ENCODE measurements at regions not wholly inside any gene's neighbourhood (a gene's known extent, or its start where the extent isn't known, plus 50 kb on each side); places are given as distances from the start of the nearest gene placed in this dataset.

DNA sequence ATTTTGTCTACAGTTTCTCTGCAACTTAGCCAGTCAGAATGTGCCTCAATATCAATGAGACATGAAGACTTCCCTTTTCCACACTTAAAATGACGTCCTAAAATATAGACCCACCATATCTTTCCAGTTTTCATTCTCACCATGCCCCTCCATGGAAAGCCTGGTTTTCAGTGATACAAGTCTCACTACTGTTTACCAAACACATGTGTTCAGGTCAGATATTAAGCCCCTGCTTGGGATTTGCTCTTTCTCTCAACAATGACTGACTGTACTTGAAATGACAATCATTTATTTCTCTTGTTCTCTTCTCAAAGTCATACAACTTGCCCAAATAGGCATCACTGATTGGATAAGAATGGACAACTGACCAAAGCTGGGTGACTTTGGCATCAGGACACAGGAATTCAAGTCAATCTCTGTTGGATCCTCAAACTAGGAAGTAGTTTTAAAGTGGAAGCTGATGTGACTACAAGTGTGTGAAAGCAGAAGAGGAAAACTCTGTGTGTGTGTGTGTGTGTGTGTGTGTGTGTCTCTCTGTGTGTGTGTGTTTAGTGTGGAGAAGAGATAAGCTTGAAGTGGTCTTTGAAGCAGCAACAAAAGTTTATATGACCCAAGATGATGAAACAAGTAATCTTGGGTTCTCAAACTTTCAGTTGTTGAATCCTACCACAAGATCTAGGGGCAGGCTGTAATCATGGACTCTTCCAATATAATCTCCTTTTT is 217.4 kb upstream of the FGF13 start:
- Mint-ChIP-seq H3K9me3 (no peaks in the 10 kb centered on the region; the same call in 1 of the 2 replicates), H3K27ac (no peak overlapping the region), H3K36me3 (no peaks in the 10 kb centered on the region), H3K27me3 (ENCODE audit: low read depth) (no peaks in the 10 kb centered on the region), H3K4me1 (0 out of 2 replicates have a peak, but pooled peaks cover 3% of the 10 kb centered on the region), H3K4me3 (no peak overlapping the region)
- DNase-seq (ENCODE audit: low spot score) = no peak
- no peak for TF ChIP-seq NR2C2 (CRISPR knock-in tag; IDR thresholded peaks at IDR 0.05)
- TF ChIP-seq, protein P1, sequence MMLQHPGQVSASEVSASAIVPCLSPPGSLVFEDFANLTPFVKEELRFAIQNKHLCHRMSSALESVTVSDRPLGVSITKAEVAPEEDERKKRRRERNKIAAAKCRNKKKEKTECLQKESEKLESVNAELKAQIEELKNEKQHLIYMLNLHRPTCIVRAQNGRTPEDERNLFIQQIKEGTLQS (CRISPR knock-in tag; conservative IDR thresholded peaks at IDR 0.05) = no peak
- TF ChIP-seq, protein P2, sequence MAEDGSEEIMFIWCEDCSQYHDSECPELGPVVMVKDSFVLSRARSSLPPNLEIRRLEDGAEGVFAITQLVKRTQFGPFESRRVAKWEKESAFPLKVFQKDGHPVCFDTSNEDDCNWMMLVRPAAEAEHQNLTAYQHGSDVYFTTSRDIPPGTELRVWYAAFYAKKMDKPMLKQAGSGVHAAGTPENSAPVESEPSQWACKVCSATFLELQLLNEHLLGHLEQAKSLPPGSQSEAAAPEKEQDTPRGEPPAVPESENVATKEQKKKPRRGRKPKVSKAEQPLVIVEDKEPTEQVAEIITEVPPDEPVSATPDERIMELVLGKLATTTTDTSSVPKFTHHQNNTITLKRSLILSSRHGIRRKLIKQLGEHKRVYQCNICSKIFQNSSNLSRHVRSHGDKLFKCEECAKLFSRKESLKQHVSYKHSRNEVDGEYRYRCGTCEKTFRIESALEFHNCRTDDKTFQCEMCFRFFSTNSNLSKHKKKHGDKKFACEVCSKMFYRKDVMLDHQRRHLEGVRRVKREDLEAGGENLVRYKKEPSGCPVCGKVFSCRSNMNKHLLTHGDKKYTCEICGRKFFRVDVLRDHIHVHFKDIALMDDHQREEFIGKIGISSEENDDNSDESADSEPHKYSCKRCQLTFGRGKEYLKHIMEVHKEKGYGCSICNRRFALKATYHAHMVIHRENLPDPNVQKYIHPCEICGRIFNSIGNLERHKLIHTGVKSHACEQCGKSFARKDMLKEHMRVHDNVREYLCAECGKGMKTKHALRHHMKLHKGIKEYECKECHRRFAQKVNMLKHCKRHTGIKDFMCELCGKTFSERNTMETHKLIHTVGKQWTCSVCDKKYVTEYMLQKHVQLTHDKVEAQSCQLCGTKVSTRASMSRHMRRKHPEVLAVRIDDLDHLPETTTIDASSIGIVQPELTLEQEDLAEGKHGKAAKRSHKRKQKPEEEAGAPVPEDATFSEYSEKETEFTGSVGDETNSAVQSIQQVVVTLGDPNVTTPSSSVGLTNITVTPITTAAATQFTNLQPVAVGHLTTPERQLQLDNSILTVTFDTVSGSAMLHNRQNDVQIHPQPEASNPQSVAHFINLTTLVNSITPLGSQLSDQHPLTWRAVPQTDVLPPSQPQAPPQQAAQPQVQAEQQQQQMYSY (CRISPR knock-in tag; IDR thresholded peaks at IDR 0.05) = no peak
- no peak for TF ChIP-seq EMX1 (CRISPR knock-in tag; IDR thresholded peaks at IDR 0.05)
- TF ChIP-seq, protein P3, sequence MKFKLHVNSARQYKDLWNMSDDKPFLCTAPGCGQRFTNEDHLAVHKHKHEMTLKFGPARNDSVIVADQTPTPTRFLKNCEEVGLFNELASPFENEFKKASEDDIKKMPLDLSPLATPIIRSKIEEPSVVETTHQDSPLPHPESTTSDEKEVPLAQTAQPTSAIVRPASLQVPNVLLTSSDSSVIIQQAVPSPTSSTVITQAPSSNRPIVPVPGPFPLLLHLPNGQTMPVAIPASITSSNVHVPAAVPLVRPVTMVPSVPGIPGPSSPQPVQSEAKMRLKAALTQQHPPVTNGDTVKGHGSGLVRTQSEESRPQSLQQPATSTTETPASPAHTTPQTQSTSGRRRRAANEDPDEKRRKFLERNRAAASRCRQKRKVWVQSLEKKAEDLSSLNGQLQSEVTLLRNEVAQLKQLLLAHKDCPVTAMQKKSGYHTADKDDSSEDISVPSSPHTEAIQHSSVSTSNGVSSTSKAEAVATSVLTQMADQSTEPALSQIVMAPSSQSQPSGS (CRISPR knock-in tag; IDR thresholded peaks at IDR 0.05; ENCODE audit: borderline replicate concordance, low read depth) = no peak
- TF ChIP-seq JAZF1 (CRISPR knock-in tag; IDR thresholded peaks at IDR 0.05) = no peak
- TF ChIP-seq SMAD4 (CRISPR knock-in tag; IDR thresholded peaks at IDR 0.05) = no peak
- TF ChIP-seq FOXP1 (CRISPR knock-in tag; IDR thresholded peaks at IDR 0.05; ENCODE audit: borderline replicate concordance) = no peak
- TF ChIP-seq, protein P4, sequence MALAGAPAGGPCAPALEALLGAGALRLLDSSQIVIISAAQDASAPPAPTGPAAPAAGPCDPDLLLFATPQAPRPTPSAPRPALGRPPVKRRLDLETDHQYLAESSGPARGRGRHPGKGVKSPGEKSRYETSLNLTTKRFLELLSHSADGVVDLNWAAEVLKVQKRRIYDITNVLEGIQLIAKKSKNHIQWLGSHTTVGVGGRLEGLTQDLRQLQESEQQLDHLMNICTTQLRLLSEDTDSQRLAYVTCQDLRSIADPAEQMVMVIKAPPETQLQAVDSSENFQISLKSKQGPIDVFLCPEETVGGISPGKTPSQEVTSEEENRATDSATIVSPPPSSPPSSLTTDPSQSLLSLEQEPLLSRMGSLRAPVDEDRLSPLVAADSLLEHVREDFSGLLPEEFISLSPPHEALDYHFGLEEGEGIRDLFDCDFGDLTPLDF (CRISPR knock-in tag; IDR thresholded peaks at IDR 0.05) = no peak
- TF ChIP-seq, protein P5, sequence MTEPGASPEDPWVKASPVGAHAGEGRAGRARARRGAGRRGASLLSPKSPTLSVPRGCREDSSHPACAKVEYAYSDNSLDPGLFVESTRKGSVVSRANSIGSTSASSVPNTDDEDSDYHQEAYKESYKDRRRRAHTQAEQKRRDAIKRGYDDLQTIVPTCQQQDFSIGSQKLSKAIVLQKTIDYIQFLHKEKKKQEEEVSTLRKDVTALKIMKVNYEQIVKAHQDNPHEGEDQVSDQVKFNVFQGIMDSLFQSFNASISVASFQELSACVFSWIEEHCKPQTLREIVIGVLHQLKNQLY (CRISPR knock-in tag; IDR thresholded peaks at IDR 0.05) = no peak
- no peak for TF ChIP-seq SOX15 (CRISPR knock-in tag; IDR thresholded peaks at IDR 0.05)
- TF ChIP-seq, protein P6, sequence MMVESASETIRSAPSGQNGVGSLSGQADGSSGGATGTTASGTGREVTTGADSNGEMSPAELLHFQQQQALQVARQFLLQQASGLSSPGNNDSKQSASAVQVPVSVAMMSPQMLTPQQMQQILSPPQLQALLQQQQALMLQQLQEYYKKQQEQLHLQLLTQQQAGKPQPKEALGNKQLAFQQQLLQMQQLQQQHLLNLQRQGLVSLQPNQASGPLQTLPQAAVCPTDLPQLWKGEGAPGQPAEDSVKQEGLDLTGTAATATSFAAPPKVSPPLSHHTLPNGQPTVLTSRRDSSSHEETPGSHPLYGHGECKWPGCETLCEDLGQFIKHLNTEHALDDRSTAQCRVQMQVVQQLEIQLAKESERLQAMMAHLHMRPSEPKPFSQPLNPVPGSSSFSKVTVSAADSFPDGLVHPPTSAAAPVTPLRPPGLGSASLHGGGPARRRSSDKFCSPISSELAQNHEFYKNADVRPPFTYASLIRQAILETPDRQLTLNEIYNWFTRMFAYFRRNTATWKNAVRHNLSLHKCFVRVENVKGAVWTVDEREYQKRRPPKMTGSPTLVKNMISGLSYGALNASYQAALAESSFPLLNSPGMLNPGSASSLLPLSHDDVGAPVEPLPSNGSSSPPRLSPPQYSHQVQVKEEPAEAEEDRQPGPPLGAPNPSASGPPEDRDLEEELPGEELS (CRISPR knock-in tag; IDR thresholded peaks at IDR 0.05) = no peak
- TF ChIP-seq, protein P7, sequence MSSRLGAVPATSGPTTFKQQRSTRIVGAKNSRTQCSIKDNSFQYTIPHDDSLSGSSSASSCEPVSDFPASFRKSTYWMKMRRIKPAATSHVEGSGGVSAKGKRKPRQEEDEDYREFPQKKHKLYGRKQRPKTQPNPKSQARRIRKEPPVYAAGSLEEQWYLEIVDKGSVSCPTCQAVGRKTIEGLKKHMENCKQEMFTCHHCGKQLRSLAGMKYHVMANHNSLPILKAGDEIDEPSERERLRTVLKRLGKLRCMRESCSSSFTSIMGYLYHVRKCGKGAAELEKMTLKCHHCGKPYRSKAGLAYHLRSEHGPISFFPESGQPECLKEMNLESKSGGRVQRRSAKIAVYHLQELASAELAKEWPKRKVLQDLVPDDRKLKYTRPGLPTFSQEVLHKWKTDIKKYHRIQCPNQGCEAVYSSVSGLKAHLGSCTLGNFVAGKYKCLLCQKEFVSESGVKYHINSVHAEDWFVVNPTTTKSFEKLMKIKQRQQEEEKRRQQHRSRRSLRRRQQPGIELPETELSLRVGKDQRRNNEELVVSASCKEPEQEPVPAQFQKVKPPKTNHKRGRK (CRISPR knock-in tag; IDR thresholded peaks at IDR 0.05; ENCODE audit: borderline replicate concordance) = no peak
- no peak for TF ChIP-seq GABPB1 (CRISPR knock-in tag; IDR thresholded peaks at IDR 0.05)
- TF ChIP-seq, protein P8, sequence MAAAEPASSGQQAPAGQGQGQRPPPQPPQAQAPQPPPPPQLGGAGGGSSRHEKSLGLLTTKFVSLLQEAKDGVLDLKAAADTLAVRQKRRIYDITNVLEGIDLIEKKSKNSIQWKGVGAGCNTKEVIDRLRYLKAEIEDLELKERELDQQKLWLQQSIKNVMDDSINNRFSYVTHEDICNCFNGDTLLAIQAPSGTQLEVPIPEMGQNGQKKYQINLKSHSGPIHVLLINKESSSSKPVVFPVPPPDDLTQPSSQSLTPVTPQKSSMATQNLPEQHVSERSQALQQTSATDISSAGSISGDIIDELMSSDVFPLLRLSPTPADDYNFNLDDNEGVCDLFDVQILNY (CRISPR knock-in tag; IDR thresholded peaks at IDR 0.05) = no peak
- TF ChIP-seq, protein P9, sequence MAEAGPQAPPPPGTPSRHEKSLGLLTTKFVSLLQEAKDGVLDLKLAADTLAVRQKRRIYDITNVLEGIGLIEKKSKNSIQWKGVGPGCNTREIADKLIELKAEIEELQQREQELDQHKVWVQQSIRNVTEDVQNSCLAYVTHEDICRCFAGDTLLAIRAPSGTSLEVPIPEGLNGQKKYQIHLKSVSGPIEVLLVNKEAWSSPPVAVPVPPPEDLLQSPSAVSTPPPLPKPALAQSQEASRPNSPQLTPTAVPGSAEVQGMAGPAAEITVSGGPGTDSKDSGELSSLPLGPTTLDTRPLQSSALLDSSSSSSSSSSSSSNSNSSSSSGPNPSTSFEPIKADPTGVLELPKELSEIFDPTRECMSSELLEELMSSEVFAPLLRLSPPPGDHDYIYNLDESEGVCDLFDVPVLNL (CRISPR knock-in tag; IDR thresholded peaks at IDR 0.05; ENCODE audit: borderline replicate concordance, low read depth) = no peak
- no peak for TF ChIP-seq CREB1 (CRISPR knock-in tag; IDR thresholded peaks at IDR 0.05)
- TF ChIP-seq, protein P10, sequence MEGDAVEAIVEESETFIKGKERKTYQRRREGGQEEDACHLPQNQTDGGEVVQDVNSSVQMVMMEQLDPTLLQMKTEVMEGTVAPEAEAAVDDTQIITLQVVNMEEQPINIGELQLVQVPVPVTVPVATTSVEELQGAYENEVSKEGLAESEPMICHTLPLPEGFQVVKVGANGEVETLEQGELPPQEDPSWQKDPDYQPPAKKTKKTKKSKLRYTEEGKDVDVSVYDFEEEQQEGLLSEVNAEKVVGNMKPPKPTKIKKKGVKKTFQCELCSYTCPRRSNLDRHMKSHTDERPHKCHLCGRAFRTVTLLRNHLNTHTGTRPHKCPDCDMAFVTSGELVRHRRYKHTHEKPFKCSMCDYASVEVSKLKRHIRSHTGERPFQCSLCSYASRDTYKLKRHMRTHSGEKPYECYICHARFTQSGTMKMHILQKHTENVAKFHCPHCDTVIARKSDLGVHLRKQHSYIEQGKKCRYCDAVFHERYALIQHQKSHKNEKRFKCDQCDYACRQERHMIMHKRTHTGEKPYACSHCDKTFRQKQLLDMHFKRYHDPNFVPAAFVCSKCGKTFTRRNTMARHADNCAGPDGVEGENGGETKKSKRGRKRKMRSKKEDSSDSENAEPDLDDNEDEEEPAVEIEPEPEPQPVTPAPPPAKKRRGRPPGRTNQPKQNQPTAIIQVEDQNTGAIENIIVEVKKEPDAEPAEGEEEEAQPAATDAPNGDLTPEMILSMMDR (IDR thresholded peaks at IDR 0.05) = no peak
- ATAC-seq = no peak
- ChIA-PET CTCF (no interaction called here), POLR2A (no interaction called here)

Measured in WTC11 (cell line).